ENCODE measurements at regions not wholly inside any gene's neighbourhood (a gene's known extent, or its start where the extent isn't known, plus 50 kb on each side); places are given as distances from the start of the nearest gene placed in this dataset.

- DNase-seq = no peak
- Mint-ChIP-seq H3K27me3 (ENCODE audit: unreplicated experiment) (no peaks in the 10 kb centered on the region), H3K27ac (ENCODE audit: unreplicated experiment) (no peak overlapping the region), H3K36me3 (ENCODE audit: unreplicated experiment) (no peaks in the 10 kb centered on the region), H3K9me3 (ENCODE audit: unreplicated experiment) (peaks cover 3% of the 10 kb centered on the region), H3K4me1 (ENCODE audit: low read depth, unreplicated experiment) (no peaks in the 10 kb centered on the region), H3K4me3 (ENCODE audit: unreplicated experiment) (no peak overlapping the region)
- no peak for TF ChIP-seq CTCF (IDR thresholded peaks at IDR 0.05; ENCODE audit: partially characterized antibody, unreplicated experiment)
Observed at GRCh38 chr1:214727274-214727673, 124.3 kb downstream of the CENPF start.

- H3K27ac Mint-ChIP-seq (ENCODE audit: unreplicated experiment) = no peak overlapping the region
- H3K4me3 Mint-ChIP-seq (ENCODE audit: unreplicated experiment) = no peak overlapping the region
- H3K36me3 Mint-ChIP-seq (ENCODE audit: unreplicated experiment) = no peaks in the 10 kb centered on the region
- no peaks in the 10 kb centered on the region for H3K9me3 Mint-ChIP-seq (ENCODE audit: unreplicated experiment)
- H3K27me3 Mint-ChIP-seq (ENCODE audit: unreplicated experiment) = no peaks in the 10 kb centered on the region
- DNase-seq = no peak
- TF ChIP-seq CTCF (IDR thresholded peaks at IDR 0.05; ENCODE audit: partially characterized antibody, unreplicated experiment) = no peak
- no peaks in the 10 kb centered on the region for H3K4me1 Mint-ChIP-seq (ENCODE audit: low read depth, unreplicated experiment)
Observed at GRCh38 chr1:214739621-214740238, 136.7 kb downstream of the CENPF start.

GRCh38 chr1:214740471-214740870 is 137.5 kb downstream of the CENPF start:
- Mint-ChIP-seq H3K27me3 (ENCODE audit: unreplicated experiment) (no peaks in the 10 kb centered on the region), H3K4me1 (ENCODE audit: low read depth, unreplicated experiment) (no peaks in the 10 kb centered on the region), H3K4me3 (ENCODE audit: unreplicated experiment) (no peak overlapping the region), H3K27ac (ENCODE audit: unreplicated experiment) (no peak overlapping the region), H3K36me3 (ENCODE audit: unreplicated experiment) (no peaks in the 10 kb centered on the region), H3K9me3 (ENCODE audit: unreplicated experiment) (no peaks in the 10 kb centered on the region)
- no peak for DNase-seq
- TF ChIP-seq CTCF (IDR thresholded peaks at IDR 0.05; ENCODE audit: partially characterized antibody, unreplicated experiment) = no peak

GRCh38 chr1:214747050-214747635 is 144.1 kb downstream of the CENPF start:
- TF ChIP-seq CTCF (IDR thresholded peaks at IDR 0.05; ENCODE audit: partially characterized antibody, unreplicated experiment) = no peak
- Mint-ChIP-seq H3K27me3 (ENCODE audit: unreplicated experiment) (no peaks in the 10 kb centered on the region), H3K4me1 (ENCODE audit: low read depth, unreplicated experiment) (no peaks in the 10 kb centered on the region), H3K4me3 (ENCODE audit: unreplicated experiment) (no peak overlapping the region), H3K9me3 (ENCODE audit: unreplicated experiment) (no peaks in the 10 kb centered on the region), H3K27ac (ENCODE audit: unreplicated experiment) (no peak overlapping the region), H3K36me3 (ENCODE audit: unreplicated experiment) (no peaks in the 10 kb centered on the region)
- no peak for DNase-seq

- no peaks in the 10 kb centered on the region for H3K4me1 Mint-ChIP-seq (ENCODE audit: low read depth, unreplicated experiment)
- no peaks in the 10 kb centered on the region for H3K36me3 Mint-ChIP-seq (ENCODE audit: unreplicated experiment)
- peaks cover 2% of the 10 kb centered on the region for H3K9me3 Mint-ChIP-seq (ENCODE audit: unreplicated experiment)
- no peaks in the 10 kb centered on the region for H3K27me3 Mint-ChIP-seq (ENCODE audit: unreplicated experiment)
- no peak overlapping the region for H3K4me3 Mint-ChIP-seq (ENCODE audit: unreplicated experiment)
- TF ChIP-seq CTCF (IDR thresholded peaks at IDR 0.05; ENCODE audit: partially characterized antibody, unreplicated experiment) = no peak
- H3K27ac Mint-ChIP-seq (ENCODE audit: unreplicated experiment) = no peak overlapping the region
- DNase-seq = no peak
Observed at GRCh38 chr1:214753236-214753852, 150.3 kb downstream of the CENPF start.

Measured in glutamatergic neuron (in vitro differentiated cells).